Ovary (tissue), 7 donors: ENCODE measurements at regions not wholly inside any gene's neighbourhood (a gene's known extent, or its start where the extent isn't known, plus 50 kb on each side); places are given as distances from the start of the nearest gene placed in this dataset.

Source experiments
- DNase-seq, 5 donors: peaks; one replicate each; pipeline ENCODE4 v3.0.0-alpha.2; 2019 to 2020
- H3K27ac ChIP-seq, 2 donors: fragments of 200-600 bp; one replicate each; pipeline versions ENCODE4 v1.5.1 to v1.8.0; 2019 to 2022
- H3K27me3 ChIP-seq: fragments of 200-600 bp; one replicate; pipeline ENCODE4 v1.8.0; 2022
- H3K36me3 ChIP-seq: fragments of 200-600 bp; sonication (generic); one replicate; pipeline ENCODE4 v1.5.1; 2019
- H3K4me1 ChIP-seq: one replicate; pipeline ENCODE4 v1.8.1; 2013; ENCODE audit warnings: mild to moderate bottlenecking, moderate library complexity; ENCODE audit not compliant: insufficient read depth
- H3K4me3 ChIP-seq: fragments of 200-600 bp; sonication (generic); one replicate; pipeline ENCODE4 v1.5.1; 2017
- H3K9me3 ChIP-seq, 2 donors: fragments of 200-600 bp in 1 of 2; sonication (generic) in 1 of 2; one replicate each; pipeline versions ENCODE4 v1.5.1 to v1.8.1; 2013 to 2019; ENCODE audit warnings: mild to moderate bottlenecking in 1 of 2, moderate library complexity in 1 of 2
- EP300 ChIP-seq: sonication (generic); formaldehyde crosslinking; IDR thresholded peaks from one replicate; pipeline ENCODE4 v1.6.1; 2017; ENCODE audit warnings: antibody characterized with exemption
- POLR2A ChIP-seq: fragments of 450-650 bp; IDR thresholded peaks from one replicate; pipeline ENCODE4 v1.6.1; 2017; ENCODE audit warnings: antibody characterized with exemption, mild to moderate bottlenecking, moderate library complexity
- WGBS, 3 donors: extraction: QIAGEN DNeasy Blood & Tissue Kit in 1 of 3; methylation state at CpG; one replicate each; pipeline versions ENCODE4 v1.1.5 to v1.1.7; 2013 to 2017; 5-methylcytosine and 5-hydroxymethylcytosine counted together
- intact Hi-C, 4 donors: fragments of 100-400 bp; cut with DNase I; formaldehyde crosslinking; loops; one replicate each; pipeline versions ENCODE4 v1.11.0 to v1.15.1; 2022 to 2023
- TF ChIP-seq, protein P1 (sequence below), 3 donors: fragments of 450-650 bp in 2 of 3; fragments of 200-600 bp in 1 of 3; IDR thresholded peaks; one replicate each; pipeline versions ENCODE4 v1.5.1 to v1.8.0; 2016 to 2022; ENCODE audit warnings: antibody characterized with exemption in 3 of 3, mild to moderate bottlenecking in 1 of 3
- donor health status: DM: no; HTN: no; CAD: no; lungs with moderate emphysema.
- donor health status: DM: no; HTN: no; CAD: no.
- donor health status: Bipolar disorder and iron deficiency.
- donor health status: DM: no; HTN: no; CAD: no.
- donor health status: DM: yes; HTN: yes; CAD: no.

DNA sequence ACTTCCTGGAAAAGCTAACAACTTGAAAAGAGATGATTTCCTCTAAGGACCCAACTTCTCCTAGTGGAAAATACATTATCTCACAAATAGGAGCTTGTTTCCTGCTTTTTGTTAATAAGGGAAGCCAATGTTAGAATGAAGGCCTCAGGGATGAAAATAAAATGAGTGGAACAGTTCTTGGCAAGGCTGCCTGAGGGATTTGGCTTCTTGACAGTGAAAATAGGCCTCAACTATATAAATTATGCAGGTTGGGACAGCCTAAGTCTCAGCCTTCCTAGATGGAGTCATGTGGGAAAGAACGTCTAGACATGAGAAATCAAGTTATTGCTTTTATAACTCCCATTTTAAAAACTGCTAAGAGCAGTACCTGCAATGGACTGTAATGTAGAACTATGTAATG, 92.8 kb upstream of the FIBIN start:
- 16 to 56% (median 38%) methylated on average over 1 of the region's 1 CpG for WGBS, 3 donors
- Histone ChIP-seq H3K4me3 (no peak overlapping the region), H3K27me3 (no peaks in the 10 kb centered on the region), H3K9me3 (no peaks in the 10 kb centered on the region), H3K27ac (no peak overlapping the region), H3K4me1 (peaks cover 3% of the 10 kb centered on the region), H3K36me3 (no peaks in the 10 kb centered on the region)
- DNase-seq = peak in 1 of 5 donors; percentile 27
- TF ChIP-seq POLR2A (no peak), EP300 (no peak)
- TF ChIP-seq, protein P1, sequence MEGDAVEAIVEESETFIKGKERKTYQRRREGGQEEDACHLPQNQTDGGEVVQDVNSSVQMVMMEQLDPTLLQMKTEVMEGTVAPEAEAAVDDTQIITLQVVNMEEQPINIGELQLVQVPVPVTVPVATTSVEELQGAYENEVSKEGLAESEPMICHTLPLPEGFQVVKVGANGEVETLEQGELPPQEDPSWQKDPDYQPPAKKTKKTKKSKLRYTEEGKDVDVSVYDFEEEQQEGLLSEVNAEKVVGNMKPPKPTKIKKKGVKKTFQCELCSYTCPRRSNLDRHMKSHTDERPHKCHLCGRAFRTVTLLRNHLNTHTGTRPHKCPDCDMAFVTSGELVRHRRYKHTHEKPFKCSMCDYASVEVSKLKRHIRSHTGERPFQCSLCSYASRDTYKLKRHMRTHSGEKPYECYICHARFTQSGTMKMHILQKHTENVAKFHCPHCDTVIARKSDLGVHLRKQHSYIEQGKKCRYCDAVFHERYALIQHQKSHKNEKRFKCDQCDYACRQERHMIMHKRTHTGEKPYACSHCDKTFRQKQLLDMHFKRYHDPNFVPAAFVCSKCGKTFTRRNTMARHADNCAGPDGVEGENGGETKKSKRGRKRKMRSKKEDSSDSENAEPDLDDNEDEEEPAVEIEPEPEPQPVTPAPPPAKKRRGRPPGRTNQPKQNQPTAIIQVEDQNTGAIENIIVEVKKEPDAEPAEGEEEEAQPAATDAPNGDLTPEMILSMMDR (IDR thresholded peaks at IDR 0.05) = no peak
- intact Hi-C loops = no loop called here

DNA sequence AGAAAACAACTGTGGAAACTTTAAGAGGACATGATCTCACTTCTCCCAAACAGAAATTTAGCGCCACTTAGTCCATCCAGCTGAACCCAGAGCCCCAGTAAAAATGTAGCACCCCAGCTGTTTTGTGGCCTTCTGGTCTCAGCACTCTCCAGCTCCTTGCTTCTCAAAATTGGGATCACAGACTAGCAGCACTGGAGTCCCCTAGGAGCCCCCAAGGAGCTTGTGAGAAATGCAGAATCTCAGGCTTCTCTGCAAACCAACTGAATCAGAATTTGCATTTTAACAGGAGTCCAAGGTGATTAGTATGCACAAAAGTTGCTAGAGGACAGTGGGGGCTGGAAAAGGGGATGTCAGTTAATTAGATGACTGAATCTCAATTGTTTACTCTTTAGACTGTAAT, 89.8 kb upstream of the FIBIN start:
- DNase-seq = no peak
- no peak overlapping the region for H3K4me3 ChIP-seq
- TF ChIP-seq POLR2A (no peak), EP300 (no peak)
- TF ChIP-seq, protein P1 (IDR thresholded peaks at IDR 0.05) = no peak
- H3K36me3 ChIP-seq = no peaks in the 10 kb centered on the region
- no peaks in the 10 kb centered on the region for H3K9me3 ChIP-seq
- 76 to 93% (median 85%) methylated on average over 1 of the region's 1 CpG for WGBS, 3 donors
- intact Hi-C loops = no loop called here
- no peaks in the 10 kb centered on the region for H3K27me3 ChIP-seq
- no peak overlapping the region for H3K27ac ChIP-seq
- H3K4me1 ChIP-seq = peaks cover 3% of the 10 kb centered on the region

DNA sequence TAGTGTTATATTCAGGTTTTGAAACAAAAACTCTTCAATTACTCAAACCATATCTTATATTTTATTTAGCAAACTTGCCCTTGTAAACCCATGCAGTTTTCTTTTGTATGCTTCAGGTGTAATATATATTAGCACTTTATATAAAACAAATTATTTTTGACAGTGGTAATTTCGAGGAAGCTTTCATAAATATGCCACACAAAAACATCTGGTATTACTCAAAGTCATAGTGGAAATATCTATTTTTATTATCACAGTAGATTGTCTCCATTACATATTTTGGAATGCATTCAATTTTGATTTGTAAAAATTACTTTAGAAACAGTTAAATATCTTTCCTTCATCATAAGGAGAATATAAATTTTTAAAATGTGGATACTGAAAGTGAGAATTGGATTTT, 89.1 kb upstream of the FIBIN start:
- H3K36me3 ChIP-seq = no peaks in the 10 kb centered on the region
- no peak for DNase-seq
- TF ChIP-seq POLR2A = no peak
- no peak for TF ChIP-seq EP300
- TF ChIP-seq, protein P1 (IDR thresholded peaks at IDR 0.05) = no peak
- H3K27me3 ChIP-seq = no peaks in the 10 kb centered on the region
- 8 to 21% (median 19%) methylated on average over 1 of the region's 1 CpG for WGBS, 3 donors
- no peak overlapping the region for H3K4me3 ChIP-seq
- no peaks in the 10 kb centered on the region for H3K9me3 ChIP-seq
- H3K4me1 ChIP-seq = peaks cover 3% of the 10 kb centered on the region
- intact Hi-C loops = no loop called here
- H3K27ac ChIP-seq = no peak overlapping the region

DNA sequence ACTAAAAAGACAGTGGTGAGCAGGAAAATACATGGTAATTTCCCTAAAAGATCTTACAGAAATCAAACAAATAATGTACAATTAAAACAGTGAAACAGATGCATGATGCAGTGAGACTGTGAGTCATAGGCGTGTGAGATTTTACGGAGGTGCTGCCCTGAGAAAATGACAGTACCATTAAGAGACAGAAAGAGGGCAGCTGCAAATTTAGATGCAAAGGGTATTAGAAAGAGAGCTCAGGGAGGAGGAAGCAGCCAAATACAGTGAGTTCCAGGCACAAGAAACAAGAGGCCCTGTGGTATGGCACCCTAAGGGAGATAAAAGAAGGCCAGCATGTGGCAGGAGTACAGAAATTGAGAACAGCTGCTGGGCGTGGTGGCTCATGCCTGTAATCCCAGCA, 88.5 kb upstream of the FIBIN start:
- H3K9me3 ChIP-seq = no peaks in the 10 kb centered on the region
- DNase-seq = no peak
- no peaks in the 10 kb centered on the region for H3K27me3 ChIP-seq
- TF ChIP-seq POLR2A (no peak), EP300 (no peak)
- TF ChIP-seq, protein P1 (IDR thresholded peaks at IDR 0.05) = no peak
- peaks cover 4% of the 10 kb centered on the region for H3K4me1 ChIP-seq
- no peak overlapping the region for H3K27ac ChIP-seq
- H3K36me3 ChIP-seq = no peaks in the 10 kb centered on the region
- WGBS, 3 donors = 47 to 65% (median 59%) methylated on average over 3 of the region's 3 CpGs
- no peak overlapping the region for H3K4me3 ChIP-seq
- intact Hi-C loops = no loop called here

DNA sequence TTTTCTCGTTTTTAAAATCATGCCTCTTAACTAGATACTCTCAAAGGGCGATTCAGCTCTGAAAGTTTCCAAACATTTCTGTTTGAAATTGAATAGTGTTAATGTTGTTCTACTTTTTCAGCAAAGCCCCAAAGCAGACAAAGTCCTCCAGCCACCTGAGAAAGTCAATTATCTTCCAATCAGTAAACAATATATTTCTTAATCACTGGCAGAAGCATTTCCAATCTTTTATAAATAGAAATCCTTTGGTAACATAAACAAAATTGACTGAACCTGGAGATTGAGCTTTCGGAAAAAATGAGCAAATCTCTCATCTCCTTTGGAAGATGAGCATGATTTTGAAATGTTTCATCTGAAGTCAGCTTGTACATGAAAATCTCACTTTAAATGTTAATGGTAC, 84.4 kb upstream of the FIBIN start:
- Histone ChIP-seq H3K36me3 (no peaks in the 10 kb centered on the region), H3K9me3 (no peaks in the 10 kb centered on the region), H3K4me1 (peaks cover 1% of the 10 kb centered on the region), H3K27me3 (no peaks in the 10 kb centered on the region), H3K27ac (no peak overlapping the region), H3K4me3 (no peak overlapping the region)
- no peak for DNase-seq
- intact Hi-C loops = no loop called here
- TF ChIP-seq, protein P1 (IDR thresholded peaks at IDR 0.05) = no peak
- TF ChIP-seq POLR2A (no peak), EP300 (no peak)
- 49 to 58% (median 53%) methylated on average over 3 of the region's 3 CpGs for WGBS, 3 donors
